B cell (primary cell): ENCODE measurements at regions not wholly inside any gene's neighbourhood (a gene's known extent, or its start where the extent isn't known, plus 50 kb on each side); places are given as distances from the start of the nearest gene placed in this dataset.

Experiments used
- ATAC-seq: fragments of 200-7000 bp; cut with Tn5 transposase; one replicate; pipeline ENCODE4 v1.10.0; 2021; ENCODE audit warnings: low read depth, mild to moderate bottlenecking, moderate number of reproducible peaks, moderate library complexity
- CTCF ChIA-PET: fragments of 350-600 bp; sonication (Branson Sonifier 250); formaldehyde crosslinking; loops from one replicate; lab custom pipeline; 2021; ENCODE audit warnings: antibody characterized with exemption, inconsistent platforms; lab: Charles Lee
- POLR2A ChIA-PET: fragments of 350-600 bp; sonication (Branson Sonifier 250); formaldehyde crosslinking; loops from one replicate; lab custom pipeline; 2021; ENCODE audit warnings: antibody characterized with exemption; lab: Charles Lee
- DNase-seq: peaks from one replicate; pipeline ENCODE4 v3.0.0; 2013
- H2AFZ ChIP-seq: 2 replicates; pipeline ENCODE4 v1.6.1; 2012; ENCODE audit warnings: mild to moderate bottlenecking, low read depth, low read length; ENCODE audit not compliant: insufficient read depth, poor library complexity, severe bottlenecking
- H3K27ac ChIP-seq, 2 donors: 1 replicate in 1 of 2; 2 replicates in 1 of 2; pipeline ENCODE4 v1.5.1; 2012 to 2013; ENCODE audit warnings: low read length in 2 of 2, mild to moderate bottlenecking in 2 of 2, moderate library complexity in 1 of 2
- H3K27me3 ChIP-seq, 4 experiments: fragments of 200-600 bp in 1 of 4; sonication (generic) in 1 of 4; replicated peaks in 1 of 4; 1 replicate in 2 of 4; 2 replicates in 2 of 4; pipeline versions ENCODE4 v1.6.1 to v1.7.0; 2013 to 2016; ENCODE audit warnings: low read length in 3 of 4, mild to moderate bottlenecking in 2 of 4, mixed read lengths in 1 of 4, moderate library complexity in 1 of 4; ENCODE audit not compliant: insufficient read depth in 4 of 4, control insufficient read depth in 3 of 4; ENCODE audit errors: control extremely low read depth in 1 of 4
- H3K36me3 ChIP-seq, 2 experiments: replicated peaks in 1 of 2; 1 replicate in 1 of 2; 2 replicates in 1 of 2; pipeline versions ENCODE4 v1.6.1 to v1.7.1; 2013; ENCODE audit warnings: low read length in 1 of 2; ENCODE audit not compliant: insufficient read depth in 2 of 2, control insufficient read depth in 1 of 2; ENCODE audit errors: control extremely low read depth in 1 of 2, extremely low read depth in 1 of 2
- H3K4me1 ChIP-seq, 2 donors: fragments of 200-600 bp in 1 of 2; sonication (generic) in 1 of 2; 1 replicate in 1 of 2; 2 replicates in 1 of 2; pipeline versions ENCODE4 v1.5.1 to v1.6.1; 2013 to 2017; ENCODE audit warnings: low read length in 2 of 2; ENCODE audit not compliant: control insufficient read depth in 2 of 2, insufficient read depth in 2 of 2
- H3K4me2 ChIP-seq: replicated peaks from 2 replicates; pipeline ENCODE3; 2012; ENCODE audit warnings: mild to moderate bottlenecking, low read depth, low read length; ENCODE audit not compliant: poor library complexity, severe bottlenecking
- H3K4me3 ChIP-seq, 5 experiments: fragments of 200-600 bp in 1 of 5; sonication (generic) in 1 of 5; 1 replicate in 3 of 5; 2 replicates in 2 of 5; pipeline versions ENCODE4 v1.5.1 to v1.7.0; 2011 to 2016; ENCODE audit warnings: low read length in 4 of 5, mild to moderate bottlenecking in 4 of 5, low read depth in 2 of 5, control low read depth in 1 of 5, moderate library complexity in 1 of 5; ENCODE audit not compliant: insufficient read depth in 1 of 5; ENCODE audit errors: control extremely low read depth in 1 of 5, extremely low read depth in 1 of 5
- H3K79me2 ChIP-seq: fragments of 200-600 bp; sonication (generic); one replicate; pipeline ENCODE4 v1.6.0; 2016; ENCODE audit warnings: low read length; ENCODE audit not compliant: control insufficient read depth, insufficient read depth
- H3K9ac ChIP-seq: fragments of 200-600 bp; sonication (generic); 2 replicates; pipeline ENCODE4 v1.6.1; 2017; ENCODE audit warnings: mild to moderate bottlenecking, low read length, moderate library complexity
- H3K9me3 ChIP-seq, 3 donors: one replicate each; pipeline versions ENCODE4 v1.6.1 to v1.7.1; 2013; ENCODE audit warnings: low read length in 2 of 3; ENCODE audit not compliant: control insufficient read depth in 2 of 3, insufficient read depth in 1 of 3; ENCODE audit errors: control extremely low read depth in 1 of 3
- H4K20me1 ChIP-seq: 2 replicates; pipeline ENCODE4 v1.6.0; 2012; ENCODE audit warnings: mild to moderate bottlenecking, low read length; ENCODE audit not compliant: insufficient read depth, control insufficient read depth, poor library complexity, severe bottlenecking
- H3K27ac Mint-ChIP-seq: one replicate; pipeline ENCODE4 v1.8.0; 2021; ENCODE audit warnings: mixed read lengths
- H3K27me3 Mint-ChIP-seq: one replicate; pipeline ENCODE4 v1.8.0; 2021; ENCODE audit warnings: mixed read lengths
- H3K4me1 Mint-ChIP-seq: one replicate; pipeline ENCODE4 v1.8.0; 2021; ENCODE audit warnings: mixed read lengths
- H3K4me3 Mint-ChIP-seq: one replicate; pipeline ENCODE4 v1.8.0; 2021; ENCODE audit warnings: mixed read lengths
- H3K9me3 Mint-ChIP-seq: one replicate; pipeline ENCODE4 v1.8.0; 2022; ENCODE audit warnings: mixed read lengths; ENCODE audit not compliant: insufficient read depth
- CTCF ChIP-seq: fragments of 200-600 bp; IDR thresholded peaks from one replicate; pipeline ENCODE4 v1.8.0; 2022; ENCODE audit warnings: antibody characterized with exemption, mild to moderate bottlenecking
- EZH2 ChIP-seq: IDR thresholded peaks from 2 replicates; pipeline ENCODE4 v1.6.1; 2012; ENCODE audit warnings: borderline replicate concordance, low read depth, mild to moderate bottlenecking, moderate library complexity, low read length; ENCODE audit not compliant: insufficient read depth, poor library complexity, severe bottlenecking
- WGBS: methylation state at CpG from one replicate; pipeline ENCODE4 v1.1.5; 2013; ENCODE audit warnings: missing lambda C conversion rate; ENCODE audit not compliant: insufficient coverage; 5-methylcytosine and 5-hydroxymethylcytosine counted together
- intact Hi-C: fragments of 100-400 bp; cut with micrococcal nuclease; formaldehyde crosslinking; loops from one replicate; pipeline ENCODE4 v1.10.0; 2022

- no peak for TF ChIP-seq EZH2
- no peak for TF ChIP-seq CTCF
- no peaks in the 10 kb centered on the region for H3K79me2 ChIP-seq
- H3K9ac ChIP-seq = no peak overlapping the region
- H3K4me2 ChIP-seq = no peak overlapping the region
- no peaks in the 10 kb centered on the region for H3K27me3 ChIP-seq
- no peaks in the 10 kb centered on the region for H3K9me3 ChIP-seq
- no peak overlapping the region for H3K4me3 ChIP-seq
- no peak overlapping the region for H2AFZ ChIP-seq
- ChIA-PET CTCF (no interaction called here), POLR2A (no interaction called here)
- H3K27me3 Mint-ChIP-seq = peaks cover 27% of the 10 kb centered on the region
- H3K4me1 Mint-ChIP-seq = no peaks in the 10 kb centered on the region
- intact Hi-C loops = no loop called here
- H4K20me1 ChIP-seq = no peaks in the 10 kb centered on the region
- DNase-seq (no peak), ATAC-seq (no peak)
- H3K36me3 ChIP-seq = no peaks in the 10 kb centered on the region
- H3K4me1 ChIP-seq = no peaks in the 10 kb centered on the region
- H3K27ac ChIP-seq = no peak overlapping the region
- no peak overlapping the region for H3K4me3 Mint-ChIP-seq
- no peak overlapping the region for H3K27ac Mint-ChIP-seq
- H3K9me3 Mint-ChIP-seq = peaks cover 2% of the 10 kb centered on the region
These were observed 297.1 kb upstream of the ROPN1 start for GRCh38 chr3:124288996-124289395.

- Mint-ChIP-seq H3K27ac (no peak overlapping the region), H3K4me1 (no peaks in the 10 kb centered on the region), H3K27me3 (peaks cover 28% of the 10 kb centered on the region), H3K9me3 (peaks cover 2% of the 10 kb centered on the region), H3K4me3 (no peak overlapping the region)
- ATAC-seq (no peak), DNase-seq (no peak)
- Histone ChIP-seq H3K4me3 (no peak overlapping the region), H4K20me1 (no peaks in the 10 kb centered on the region), H3K27ac (no peak overlapping the region), H2AFZ (no peak overlapping the region), H3K4me2 (no peak overlapping the region), H3K79me2 (no peaks in the 10 kb centered on the region), H3K4me1 (no peaks in the 10 kb centered on the region), H3K9me3 (no peaks in the 10 kb centered on the region), H3K9ac (no peak overlapping the region), H3K36me3 (no peaks in the 10 kb centered on the region), H3K27me3 (no peaks in the 10 kb centered on the region)
- TF ChIP-seq EZH2 (no peak), CTCF (no peak)
- WGBS = 100% methylated on average over 2 of the region's 2 CpGs
- POLR2A ChIA-PET = no interaction called here
- CTCF ChIA-PET = no interaction called here
- intact Hi-C loops = no loop called here
These were observed 299.1 kb upstream of the ROPN1 start for GRCh38 chr3:124291008-124291407.
